Muscle layer of colon (tissue), 2 donors: ENCODE measurements at regions not wholly inside any gene's neighbourhood (a gene's known extent, or its start where the extent isn't known, plus 50 kb on each side); places are given as distances from the start of the nearest gene placed in this dataset.
"Not testable (repeated sequence)": the region's sequence is repeated elsewhere in the genome, so short reads cannot be mapped to it uniquely, and the experiment has no call there.

Source experiments
- H3K27ac ChIP-seq: one replicate; pipeline ENCODE4 v1.7.0; 2013; ENCODE audit warnings: low read depth, mild to moderate bottlenecking, low read length, moderate library complexity
- H3K27me3 ChIP-seq, 2 donors: one replicate each; pipeline ENCODE4 v1.7.0; 2013; ENCODE audit warnings: low read length in 2 of 2, mild to moderate bottlenecking in 2 of 2; ENCODE audit not compliant: insufficient read depth in 2 of 2, control insufficient read depth in 1 of 2
- H3K36me3 ChIP-seq: one replicate; pipeline ENCODE4 v1.7.0; 2013; ENCODE audit warnings: mild to moderate bottlenecking, low read length; ENCODE audit not compliant: insufficient read depth
- H3K4me1 ChIP-seq: one replicate; pipeline ENCODE4 v1.7.0; 2013; ENCODE audit warnings: mild to moderate bottlenecking, low read length; ENCODE audit not compliant: insufficient read depth
- H3K4me3 ChIP-seq, 2 donors: one replicate each; pipeline ENCODE4 v1.7.0; 2013; ENCODE audit warnings: low read length in 2 of 2, low read depth in 1 of 2, mild to moderate bottlenecking in 1 of 2, moderate library complexity in 1 of 2
- H3K9ac ChIP-seq: one replicate; pipeline ENCODE4 v1.7.0; 2013; ENCODE audit warnings: low read length
- H3K9me3 ChIP-seq: one replicate; pipeline ENCODE4 v1.7.0; 2013; ENCODE audit warnings: mild to moderate bottlenecking, low read length
- donor health status: abdominal sarcoma.
- donor health status: Adenocarcinoma of cecum.

- H3K36me3 ChIP-seq, H3K27ac ChIP-seq, H3K9ac ChIP-seq, H3K9me3 ChIP-seq, H3K4me1 ChIP-seq, H3K27me3 ChIP-seq, H3K4me3 ChIP-seq: not testable (repeated sequence)
These were observed 85.1 kb upstream of the MAP4 start for GRCh38 chr3:48101301-48101650.

DNA sequence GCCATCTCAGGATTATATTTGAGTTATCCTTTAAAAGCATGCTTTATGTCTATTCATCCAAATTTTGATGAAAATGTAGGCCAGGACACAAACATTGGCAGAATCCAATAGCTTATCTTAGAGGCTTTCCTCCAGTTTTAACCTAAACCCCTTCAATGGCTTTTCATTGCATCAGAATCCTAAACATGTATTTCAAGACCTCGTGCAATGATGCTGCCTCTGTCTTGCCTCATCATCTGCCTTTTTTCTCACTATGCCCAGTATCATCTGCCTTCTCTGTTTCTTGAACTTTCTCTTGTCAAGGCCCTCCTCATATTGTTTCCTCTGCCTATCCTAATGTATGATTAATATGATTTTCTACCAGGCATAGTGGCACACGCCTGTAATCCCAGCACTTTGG lies 76.1 kb upstream of the MAP4 start:
- no peak overlapping the region for H3K27ac ChIP-seq
- H3K36me3 ChIP-seq = no peaks in the 10 kb centered on the region
- peaks cover 9% of the 10 kb centered on the region for H3K4me1 ChIP-seq
- no peak overlapping the region for H3K9ac ChIP-seq
- no peaks in the 10 kb centered on the region for H3K27me3 ChIP-seq
- no peak overlapping the region for H3K4me3 ChIP-seq
- H3K9me3 ChIP-seq = no peaks in the 10 kb centered on the region

DNA sequence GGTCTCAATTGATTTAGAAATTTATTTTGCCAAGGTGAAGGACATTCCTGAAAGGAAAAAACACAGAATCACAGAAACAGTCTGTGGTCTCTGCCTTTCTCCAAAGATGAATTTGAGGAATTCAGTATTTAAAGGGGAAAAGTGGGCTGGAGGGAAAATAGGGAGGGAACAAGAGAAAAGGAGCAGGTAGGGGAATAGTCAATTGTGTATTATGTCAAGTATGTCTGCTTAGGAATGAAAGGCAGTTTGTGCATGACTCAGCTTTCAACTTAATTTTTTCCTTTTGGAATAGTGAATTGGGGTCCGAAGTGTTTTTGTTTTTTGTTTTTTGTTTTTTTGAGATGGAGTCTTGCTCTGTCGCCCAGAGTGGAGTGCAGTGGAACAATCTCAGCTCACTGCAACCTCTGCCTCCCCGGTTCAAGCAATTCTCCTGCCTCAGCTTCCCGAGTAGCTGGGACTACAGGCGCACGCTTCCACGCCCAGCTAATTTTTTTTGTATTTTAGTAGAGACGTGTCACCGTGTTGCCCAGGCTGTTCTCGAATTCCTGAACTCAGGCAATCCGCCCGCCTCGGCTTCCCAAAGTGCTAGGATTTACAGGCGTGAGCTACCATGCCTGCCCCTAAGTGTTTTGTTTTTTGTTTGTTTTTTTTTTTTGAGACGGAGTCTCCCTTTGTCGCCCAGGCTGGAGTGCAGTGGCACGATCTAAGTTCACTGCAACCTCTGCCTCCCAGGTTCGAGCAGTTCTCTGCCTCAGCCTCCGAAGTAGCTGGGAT lies 74.1 kb upstream of the MAP4 start:
- Histone ChIP-seq H3K4me3 (no peak overlapping the region), H3K9me3 (no peaks in the 10 kb centered on the region), H3K9ac (peak overlapping the region; percentile 65), H3K27me3 (no peaks in the 10 kb centered on the region), H3K27ac (no peak overlapping the region), H3K4me1 (peaks cover 18% of the 10 kb centered on the region), H3K36me3 (no peaks in the 10 kb centered on the region)

DNA sequence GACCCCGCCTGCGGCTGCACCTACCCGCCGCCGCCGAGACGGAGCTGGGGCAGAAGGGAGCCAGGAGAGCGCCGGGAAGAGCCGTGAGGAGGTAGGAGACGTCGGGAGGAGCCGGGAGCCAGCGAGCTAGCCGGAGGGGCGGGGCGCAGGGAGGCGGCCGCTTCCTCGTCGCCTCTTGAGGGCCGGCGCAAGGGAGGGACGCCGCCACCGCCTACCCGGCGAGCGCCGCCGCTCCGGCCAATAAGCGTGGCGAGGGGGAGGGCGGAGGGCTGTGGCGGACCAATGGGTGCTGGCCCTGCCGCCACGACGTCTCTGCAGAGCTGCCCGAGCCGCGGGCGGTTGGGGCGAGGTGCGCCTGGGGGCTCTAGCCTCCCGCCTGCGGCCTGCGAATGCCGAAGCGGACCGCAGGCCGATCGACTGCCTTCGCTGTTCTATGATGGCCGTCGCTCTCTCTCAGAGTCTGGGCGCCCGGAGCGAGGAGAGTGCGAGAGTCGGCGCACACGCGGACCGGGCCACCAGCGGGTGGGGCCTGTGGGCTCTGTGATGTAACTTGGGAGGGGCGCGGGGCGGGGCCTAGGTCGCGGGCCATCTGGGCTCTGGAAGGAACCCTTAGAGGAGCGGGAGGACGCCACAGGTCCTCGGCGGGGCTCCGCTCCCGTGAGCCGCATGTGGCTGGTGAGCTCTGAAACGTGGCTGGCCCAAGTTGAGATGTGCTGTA lies 72.7 kb upstream of the MAP4 start:
- H3K9ac ChIP-seq = peak overlapping the region; percentile 98
- H3K4me3 ChIP-seq = peak overlapping the region; percentile 80 to 94
- H3K27ac ChIP-seq = peak overlapping the region; percentile 100
- H3K36me3 ChIP-seq = no peaks in the 10 kb centered on the region
- peaks cover 31% of the 10 kb centered on the region for H3K4me1 ChIP-seq
- H3K9me3 ChIP-seq = no peaks in the 10 kb centered on the region
- H3K27me3 ChIP-seq = no peaks in the 10 kb centered on the region

GRCh38 chr3:48088056-48088748 lies 72.0 kb upstream of the MAP4 start:
- no peaks in the 10 kb centered on the region for H3K36me3 ChIP-seq
- peak overlapping the region; percentile 80 to 94 for H3K4me3 ChIP-seq
- H3K9me3 ChIP-seq = no peaks in the 10 kb centered on the region
- H3K9ac ChIP-seq = peak overlapping the region; percentile 98
- H3K4me1 ChIP-seq = peaks cover 31% of the 10 kb centered on the region
- peak overlapping the region; percentile 100 for H3K27ac ChIP-seq
- no peaks in the 10 kb centered on the region for H3K27me3 ChIP-seq

- peak overlapping the region; percentile 13 for H3K9ac ChIP-seq
- H3K27ac ChIP-seq = peak overlapping the region; percentile 100
- H3K27me3 ChIP-seq = no peaks in the 10 kb centered on the region
- H3K4me3 ChIP-seq = peak overlapping the region; percentile 80 to 94
- no peaks in the 10 kb centered on the region for H3K36me3 ChIP-seq
- peaks cover 38% of the 10 kb centered on the region for H3K4me1 ChIP-seq
- no peaks in the 10 kb centered on the region for H3K9me3 ChIP-seq
These were observed 70.5 kb upstream of the MAP4 start for GRCh38 chr3:48086705-48087104.

DNA sequence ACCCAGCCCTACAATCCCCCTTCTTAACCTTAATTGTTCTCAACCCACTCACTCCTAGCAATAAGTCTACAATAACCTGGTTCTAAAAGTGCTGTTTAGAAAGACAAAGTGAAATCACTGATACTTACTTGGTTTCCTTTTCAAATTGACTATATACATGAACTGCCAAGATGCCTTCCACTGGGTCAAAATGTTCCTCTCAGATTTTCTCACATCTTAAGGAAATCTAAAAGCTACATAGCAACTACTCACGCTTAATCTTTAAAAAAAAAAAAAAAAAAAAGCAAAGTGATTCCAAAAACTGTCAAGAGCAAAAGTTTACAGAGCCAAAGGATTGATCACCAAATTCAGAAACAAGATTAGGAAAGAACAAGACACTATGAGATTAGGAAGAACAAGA lies 68.7 kb upstream of the MAP4 start:
- Histone ChIP-seq H3K4me1 (peaks cover 40% of the 10 kb centered on the region), H3K27ac (no peak overlapping the region), H3K9ac (no peak overlapping the region), H3K36me3 (no peaks in the 10 kb centered on the region), H3K4me3 (no peak overlapping the region), H3K27me3 (no peaks in the 10 kb centered on the region), H3K9me3 (no peaks in the 10 kb centered on the region)

- H3K27ac ChIP-seq = no peak overlapping the region
- H3K9ac ChIP-seq = no peak overlapping the region
- H3K9me3 ChIP-seq = no peaks in the 10 kb centered on the region
- H3K4me1 ChIP-seq = peaks cover 34% of the 10 kb centered on the region
- H3K36me3 ChIP-seq = no peaks in the 10 kb centered on the region
- H3K27me3 ChIP-seq = no peaks in the 10 kb centered on the region
- no peak overlapping the region for H3K4me3 ChIP-seq
These were observed 68.0 kb upstream of the MAP4 start for GRCh38 chr3:48084170-48084569.

DNA sequence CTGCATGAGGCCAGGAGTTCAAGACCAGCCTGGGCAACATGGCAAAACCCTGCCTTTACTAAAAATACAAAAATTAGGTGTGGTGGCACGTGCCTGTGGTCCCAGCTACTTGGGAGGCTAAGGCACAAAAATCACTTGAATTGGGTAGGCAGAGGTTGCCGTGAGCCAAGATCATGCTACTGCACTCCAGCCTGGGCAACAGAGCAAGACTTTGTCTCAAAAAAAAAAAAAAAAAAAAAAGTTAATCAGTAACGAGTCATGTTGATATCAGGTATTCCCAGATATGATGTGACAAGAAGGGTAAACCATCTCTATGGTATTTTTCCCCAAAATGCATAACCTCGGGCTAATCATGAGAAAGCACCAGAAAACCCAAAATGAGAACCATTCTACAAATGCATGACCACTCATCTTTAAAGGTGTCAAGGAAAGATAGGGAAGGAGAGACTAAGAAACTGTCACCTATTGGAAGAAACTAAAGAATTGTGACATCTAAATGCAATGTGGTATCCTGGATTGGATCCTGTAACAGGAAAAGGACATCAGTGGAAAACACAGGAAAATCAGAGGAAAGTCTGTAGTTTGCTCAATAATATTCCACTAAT lies 66.5 kb upstream of the MAP4 start:
- no peaks in the 10 kb centered on the region for H3K36me3 ChIP-seq
- peaks cover 38% of the 10 kb centered on the region for H3K4me1 ChIP-seq
- no peaks in the 10 kb centered on the region for H3K9me3 ChIP-seq
- no peaks in the 10 kb centered on the region for H3K27me3 ChIP-seq
- no peak overlapping the region for H3K27ac ChIP-seq
- H3K4me3 ChIP-seq = no peak overlapping the region
- H3K9ac ChIP-seq = no peak overlapping the region

GRCh38 chr3:48077815-48078214 lies 61.6 kb upstream of the MAP4 start:
- peaks cover 18% of the 10 kb centered on the region for H3K4me1 ChIP-seq
- no peak overlapping the region for H3K4me3 ChIP-seq
- no peaks in the 10 kb centered on the region for H3K36me3 ChIP-seq
- no peaks in the 10 kb centered on the region for H3K9me3 ChIP-seq
- no peak overlapping the region for H3K9ac ChIP-seq
- no peaks in the 10 kb centered on the region for H3K27me3 ChIP-seq
- no peak overlapping the region for H3K27ac ChIP-seq

- Histone ChIP-seq H3K4me1 (peaks cover 18% of the 10 kb centered on the region), H3K9me3 (no peaks in the 10 kb centered on the region), H3K36me3 (no peaks in the 10 kb centered on the region), H3K9ac (no peak overlapping the region), H3K27ac (no peak overlapping the region), H3K4me3 (no peak overlapping the region), H3K27me3 (no peaks in the 10 kb centered on the region)
These were observed 53.8 kb upstream of the MAP4 start for GRCh38 chr3:48070030-48070429.
